ES-I3 (cell line): ENCODE measurements at regions not wholly inside any gene's neighbourhood (a gene's known extent, or its start where the extent isn't known, plus 50 kb on each side); places are given as distances from the start of the nearest gene placed in this dataset.

Source experiments
- H3K36me3 ChIP-seq: 2 replicates; pipeline ENCODE4 v1.6.1; 2013; ENCODE audit warnings: mild to moderate bottlenecking, low read length, control low read depth, moderate library complexity; ENCODE audit not compliant: insufficient read depth
- H3K4me1 ChIP-seq: 2 replicates; pipeline ENCODE4 v1.6.1; 2013; ENCODE audit warnings: mild to moderate bottlenecking, control low read depth, low read length; ENCODE audit not compliant: insufficient read depth
- H3K9ac ChIP-seq: 2 replicates; pipeline ENCODE4 v1.6.1; 2013; ENCODE audit warnings: low read depth, mild to moderate bottlenecking, low read length, moderate library complexity
- H3K9me3 ChIP-seq: 2 replicates; pipeline ENCODE4 v1.6.1; 2013; ENCODE audit warnings: mild to moderate bottlenecking, low read length, moderate library complexity; ENCODE audit not compliant: control insufficient read depth, insufficient read depth

- Histone ChIP-seq H3K9ac (no peak overlapping the region), H3K9me3 (no peaks in the 10 kb centered on the region), H3K4me1 (no peaks in the 10 kb centered on the region), H3K36me3 (no peaks in the 10 kb centered on the region)
These were observed 2411.1 kb downstream of the PCDH9 start for GRCh38 chr13:64819081-64819480.

GRCh38 chr13:64817691-64818090, 2412.4 kb downstream of the PCDH9 start:
- no peaks in the 10 kb centered on the region for H3K36me3 ChIP-seq
- no peaks in the 10 kb centered on the region for H3K4me1 ChIP-seq
- no peaks in the 10 kb centered on the region for H3K9me3 ChIP-seq
- no peak overlapping the region for H3K9ac ChIP-seq

- no peak overlapping the region for H3K9ac ChIP-seq
- 0 out of 2 replicates have a peak, but pooled peaks cover 4% of the 10 kb centered on the region for H3K9me3 ChIP-seq
- H3K36me3 ChIP-seq: no peaks in the 10 kb centered on the region
- no peaks in the 10 kb centered on the region for H3K4me1 ChIP-seq
These were observed 2419.4 kb downstream of the PCDH9 start for GRCh38 chr13:64810750-64811149.

GRCh38 chr13:64808704-64809103, 2421.4 kb downstream of the PCDH9 start:
- 0 out of 2 replicates have a peak, but pooled peaks cover 4% of the 10 kb centered on the region for H3K9me3 ChIP-seq
- H3K36me3 ChIP-seq: no peaks in the 10 kb centered on the region
- H3K9ac ChIP-seq: no peak overlapping the region
- no peaks in the 10 kb centered on the region for H3K4me1 ChIP-seq

GRCh38 chr13:64801768-64802167, 2428.4 kb downstream of the PCDH9 start:
- no peaks in the 10 kb centered on the region for H3K4me1 ChIP-seq
- no peaks in the 10 kb centered on the region for H3K36me3 ChIP-seq
- no peak overlapping the region for H3K9ac ChIP-seq
- no peaks in the 10 kb centered on the region for H3K9me3 ChIP-seq

- Histone ChIP-seq H3K4me1 (no peaks in the 10 kb centered on the region), H3K36me3 (no peaks in the 10 kb centered on the region), H3K9ac (no peak overlapping the region), H3K9me3 (no peaks in the 10 kb centered on the region)
These were observed 2431.7 kb downstream of the PCDH9 start for GRCh38 chr13:64798422-64798821.

- no peaks in the 10 kb centered on the region for H3K4me1 ChIP-seq
- H3K36me3 ChIP-seq: no peaks in the 10 kb centered on the region
- no peaks in the 10 kb centered on the region for H3K9me3 ChIP-seq
These were observed 2436.5 kb downstream of the PCDH9 start for GRCh38 chr13:64793592-64793991.

GRCh38 chr13:64793131-64793530, 2437.0 kb downstream of the PCDH9 start:
- no peaks in the 10 kb centered on the region for H3K36me3 ChIP-seq
- no peaks in the 10 kb centered on the region for H3K4me1 ChIP-seq
- H3K9ac ChIP-seq: no peak overlapping the region
- H3K9me3 ChIP-seq: no peaks in the 10 kb centered on the region

More at GRCh38 chr13:64793592-64793991, 2436.5 kb downstream of the PCDH9 start:
- H3K9ac ChIP-seq: no peak overlapping the region

GRCh38 chr13:64791373-64791772, 2438.8 kb downstream of the PCDH9 start:
- no peaks in the 10 kb centered on the region for H3K4me1 ChIP-seq
- no peak overlapping the region for H3K9ac ChIP-seq

GRCh38 chr13:64782466-64782865, 2447.7 kb downstream of the PCDH9 start:
- no peaks in the 10 kb centered on the region for H3K4me1 ChIP-seq
- no peak overlapping the region for H3K9ac ChIP-seq
- no peaks in the 10 kb centered on the region; the same call in 1 of the 2 replicates for H3K36me3 ChIP-seq
- H3K9me3 ChIP-seq: no peaks in the 10 kb centered on the region

More at GRCh38 chr13:64791373-64791772, 2438.8 kb downstream of the PCDH9 start:
- H3K36me3 ChIP-seq: no peaks in the 10 kb centered on the region; the same call in 1 of the 2 replicates
- no peaks in the 10 kb centered on the region for H3K9me3 ChIP-seq

- Histone ChIP-seq H3K9ac (no peak overlapping the region), H3K4me1 (no peaks in the 10 kb centered on the region), H3K9me3 (no peaks in the 10 kb centered on the region), H3K36me3 (no peaks in the 10 kb centered on the region)
These were observed 2452.1 kb downstream of the PCDH9 start for GRCh38 chr13:64778002-64778401.

- Histone ChIP-seq H3K9ac (no peak overlapping the region), H3K4me1 (no peaks in the 10 kb centered on the region), H3K9me3 (no peaks in the 10 kb centered on the region), H3K36me3 (no peaks in the 10 kb centered on the region)
These were observed 2455.2 kb downstream of the PCDH9 start for GRCh38 chr13:64774915-64775314.

- H3K4me1 ChIP-seq: peaks cover 6% of the 10 kb centered on the region
- no peaks in the 10 kb centered on the region for H3K9me3 ChIP-seq
- H3K36me3 ChIP-seq: no peaks in the 10 kb centered on the region
- no peak overlapping the region for H3K9ac ChIP-seq
These were observed 2459.4 kb downstream of the PCDH9 start for GRCh38 chr13:64770743-64771142.

- no peak overlapping the region for H3K9ac ChIP-seq
- H3K9me3 ChIP-seq: no peaks in the 10 kb centered on the region
- peaks cover 6% of the 10 kb centered on the region for H3K4me1 ChIP-seq
- no peaks in the 10 kb centered on the region for H3K36me3 ChIP-seq
These were observed 2463.1 kb downstream of the PCDH9 start for GRCh38 chr13:64767054-64767453.

- Histone ChIP-seq H3K36me3 (no peaks in the 10 kb centered on the region), H3K9ac (no peak overlapping the region), H3K4me1 (peaks cover 6% of the 10 kb centered on the region), H3K9me3 (no peaks in the 10 kb centered on the region)
These were observed 2464.5 kb downstream of the PCDH9 start for GRCh38 chr13:64765636-64766035.
